ENCODE measurements at regions not wholly inside any gene's neighbourhood (a gene's known extent, or its start where the extent isn't known, plus 50 kb on each side); places are given as distances from the start of the nearest gene placed in this dataset.

DNA sequence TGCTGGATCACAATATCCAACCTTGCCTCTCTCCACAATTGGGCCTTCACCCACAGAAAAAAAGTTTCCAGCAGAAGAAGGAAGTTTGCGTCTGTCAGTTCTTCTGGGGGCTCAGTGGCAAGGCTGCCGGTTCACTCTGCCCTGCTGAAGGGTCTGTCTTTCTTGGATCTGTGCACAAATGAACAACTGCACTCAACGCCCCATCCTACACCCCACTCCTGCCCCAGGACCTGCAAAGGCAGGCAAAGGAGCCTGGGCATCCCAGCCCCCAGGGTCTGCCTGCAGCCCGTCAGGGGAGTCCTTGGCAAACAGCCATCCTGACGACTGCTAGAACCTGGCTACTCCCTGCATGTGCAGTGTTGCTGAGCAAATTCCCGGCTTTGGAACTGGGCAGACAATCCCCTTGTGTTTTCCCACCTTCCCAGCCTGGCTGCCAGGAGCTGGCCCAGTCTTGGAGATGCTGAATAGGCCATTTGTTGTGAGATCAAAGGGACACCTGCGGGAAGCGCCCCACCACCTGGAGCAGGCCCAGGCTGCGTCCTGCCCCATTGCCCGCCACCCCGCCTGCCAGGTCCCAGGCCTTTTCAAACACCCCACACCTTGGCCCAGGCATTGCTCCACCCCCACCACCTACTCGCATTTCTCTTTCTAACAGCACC, 311.9 kb downstream of the BCL11B start:
- TF ChIP-seq, protein P1, sequence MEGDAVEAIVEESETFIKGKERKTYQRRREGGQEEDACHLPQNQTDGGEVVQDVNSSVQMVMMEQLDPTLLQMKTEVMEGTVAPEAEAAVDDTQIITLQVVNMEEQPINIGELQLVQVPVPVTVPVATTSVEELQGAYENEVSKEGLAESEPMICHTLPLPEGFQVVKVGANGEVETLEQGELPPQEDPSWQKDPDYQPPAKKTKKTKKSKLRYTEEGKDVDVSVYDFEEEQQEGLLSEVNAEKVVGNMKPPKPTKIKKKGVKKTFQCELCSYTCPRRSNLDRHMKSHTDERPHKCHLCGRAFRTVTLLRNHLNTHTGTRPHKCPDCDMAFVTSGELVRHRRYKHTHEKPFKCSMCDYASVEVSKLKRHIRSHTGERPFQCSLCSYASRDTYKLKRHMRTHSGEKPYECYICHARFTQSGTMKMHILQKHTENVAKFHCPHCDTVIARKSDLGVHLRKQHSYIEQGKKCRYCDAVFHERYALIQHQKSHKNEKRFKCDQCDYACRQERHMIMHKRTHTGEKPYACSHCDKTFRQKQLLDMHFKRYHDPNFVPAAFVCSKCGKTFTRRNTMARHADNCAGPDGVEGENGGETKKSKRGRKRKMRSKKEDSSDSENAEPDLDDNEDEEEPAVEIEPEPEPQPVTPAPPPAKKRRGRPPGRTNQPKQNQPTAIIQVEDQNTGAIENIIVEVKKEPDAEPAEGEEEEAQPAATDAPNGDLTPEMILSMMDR (conservative IDR thresholded peaks at IDR 0.05; ENCODE audit: control insufficient read depth, insufficient read depth, low read depth, low read length) = no peak
- no peak for DNase-seq (ENCODE audit: low read depth)

DNA sequence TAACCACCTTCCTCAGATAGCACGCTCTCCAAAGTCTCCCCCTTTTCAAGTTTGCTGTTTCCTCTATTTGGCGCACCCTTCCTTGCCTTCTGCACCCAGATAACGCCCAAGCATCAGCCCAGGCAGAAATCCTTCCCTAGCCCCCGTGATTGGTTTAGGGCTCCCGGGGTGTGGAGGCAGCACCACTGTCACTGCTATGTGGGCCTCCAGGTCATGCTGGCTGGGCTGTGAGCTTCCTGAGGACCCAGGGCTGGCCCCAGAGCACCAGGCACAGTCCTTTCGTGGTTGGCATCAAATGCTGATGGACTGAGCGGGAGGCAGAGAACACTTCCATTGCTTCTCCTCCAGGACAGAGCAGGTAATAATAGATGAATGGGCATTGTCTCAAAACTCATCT, 311.4 kb downstream of the BCL11B start:
- TF ChIP-seq, protein P1 (conservative IDR thresholded peaks at IDR 0.05; ENCODE audit: control insufficient read depth, insufficient read depth, low read depth, low read length) = no peak
- no peak for DNase-seq (ENCODE audit: low read depth)
- no peak overlapping the region for H3K4me3 ChIP-seq (ENCODE audit: control insufficient read depth, low read depth, low read length)

More for the DNA sequence above, 311.9 kb downstream of the BCL11B start:
- H3K4me3 ChIP-seq (ENCODE audit: control insufficient read depth, low read depth, low read length) = no peak overlapping the region

DNA sequence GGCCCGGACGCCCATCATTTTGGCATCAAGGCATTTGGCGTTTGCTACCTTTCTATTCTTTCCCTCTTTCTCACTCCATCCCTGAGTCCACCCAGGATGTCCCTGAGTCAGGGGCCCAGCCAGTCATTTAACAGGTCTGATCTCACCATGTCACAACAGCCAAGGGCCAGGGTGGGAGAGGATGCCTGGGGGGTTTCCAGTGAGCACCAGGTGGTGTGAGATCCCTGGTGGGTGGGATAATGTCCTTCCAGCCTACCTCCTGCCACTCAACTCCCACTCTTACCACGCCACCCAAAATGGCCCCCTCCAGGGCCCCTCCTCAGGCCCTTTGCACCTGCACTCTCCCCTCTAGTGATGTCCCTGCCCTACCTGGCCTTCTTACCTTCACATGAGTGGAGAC, 310.8 kb downstream of the BCL11B start:
- no peak for DNase-seq (ENCODE audit: low read depth)
- no peak overlapping the region for H3K4me3 ChIP-seq (ENCODE audit: control insufficient read depth, low read depth, low read length)
- TF ChIP-seq, protein P1 (conservative IDR thresholded peaks at IDR 0.05; ENCODE audit: control insufficient read depth, insufficient read depth, low read depth, low read length) = no peak

DNA sequence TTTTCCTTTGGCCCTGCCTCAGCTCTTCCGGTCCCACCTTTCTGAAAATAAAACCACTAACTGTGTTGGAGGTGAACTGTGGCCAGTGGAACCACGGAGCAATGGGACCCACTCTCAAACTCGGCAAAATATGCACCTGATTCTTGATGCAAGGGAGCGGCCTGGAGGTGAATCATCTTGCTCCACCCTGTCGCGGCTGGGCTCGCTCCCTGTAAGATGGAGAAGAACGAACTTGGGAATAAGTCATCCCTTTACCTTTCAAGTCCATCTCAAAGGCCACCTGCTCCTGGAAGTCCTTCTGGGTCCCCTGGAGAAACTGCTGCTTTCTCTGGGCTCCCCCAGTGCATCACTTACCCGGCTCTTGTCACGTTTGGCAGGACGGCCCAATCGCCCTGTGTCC, 309.9 kb downstream of the BCL11B start:
- H3K4me3 ChIP-seq (ENCODE audit: control insufficient read depth, low read depth, low read length) = no peak overlapping the region
- DNase-seq (ENCODE audit: low read depth) = no peak
- TF ChIP-seq, protein P1 (conservative IDR thresholded peaks at IDR 0.05; ENCODE audit: control insufficient read depth, insufficient read depth, low read depth, low read length) = no peak

DNA sequence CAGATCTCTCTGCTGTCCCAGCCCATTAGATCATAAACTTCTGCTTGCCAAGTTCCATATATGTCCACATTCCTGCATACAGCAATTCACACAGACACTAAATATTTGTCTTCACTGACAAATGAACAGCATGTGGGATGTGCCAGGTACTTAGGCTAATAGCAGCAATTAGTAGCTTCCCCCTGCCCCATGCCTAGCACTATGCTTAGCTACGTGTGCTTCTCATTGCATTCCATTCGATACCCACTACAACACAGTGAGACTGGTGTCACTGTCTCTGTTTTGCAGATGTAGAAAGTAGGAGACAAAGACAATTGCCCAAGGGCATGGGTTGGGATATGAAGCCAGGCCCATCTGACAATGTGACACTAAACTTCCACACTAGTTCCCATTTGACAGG, 308.4 kb downstream of the BCL11B start:
- H3K4me3 ChIP-seq (ENCODE audit: control insufficient read depth, low read depth, low read length) = no peak overlapping the region
- TF ChIP-seq, protein P1 (conservative IDR thresholded peaks at IDR 0.05; ENCODE audit: control insufficient read depth, insufficient read depth, low read depth, low read length) = no peak
- DNase-seq (ENCODE audit: low read depth) = no peak

DNA sequence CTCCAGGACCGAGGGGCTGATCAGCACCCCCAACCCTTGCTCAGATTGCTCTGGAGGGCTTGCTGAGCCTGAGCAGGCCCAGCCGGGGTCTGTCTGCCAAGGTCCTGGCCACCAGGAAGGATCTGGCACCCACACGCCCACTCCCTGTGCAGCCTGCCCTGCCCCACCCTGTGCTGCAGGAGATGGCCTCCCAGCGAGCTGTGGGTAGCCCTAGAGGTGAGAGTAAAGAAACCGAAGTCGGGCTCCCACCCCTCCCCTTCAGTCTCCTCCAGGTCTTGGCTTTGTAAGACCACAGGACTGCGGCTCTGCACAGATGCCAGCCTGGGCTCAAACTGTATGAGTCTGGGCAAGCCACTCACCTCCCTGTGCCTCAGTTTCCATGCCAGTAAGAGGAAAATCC, 307.8 kb downstream of the BCL11B start:
- DNase-seq (ENCODE audit: low read depth) = no peak
- H3K4me3 ChIP-seq (ENCODE audit: control insufficient read depth, low read depth, low read length) = no peak overlapping the region
- TF ChIP-seq, protein P1 (conservative IDR thresholded peaks at IDR 0.05; ENCODE audit: control insufficient read depth, insufficient read depth, low read depth, low read length) = no peak

DNA sequence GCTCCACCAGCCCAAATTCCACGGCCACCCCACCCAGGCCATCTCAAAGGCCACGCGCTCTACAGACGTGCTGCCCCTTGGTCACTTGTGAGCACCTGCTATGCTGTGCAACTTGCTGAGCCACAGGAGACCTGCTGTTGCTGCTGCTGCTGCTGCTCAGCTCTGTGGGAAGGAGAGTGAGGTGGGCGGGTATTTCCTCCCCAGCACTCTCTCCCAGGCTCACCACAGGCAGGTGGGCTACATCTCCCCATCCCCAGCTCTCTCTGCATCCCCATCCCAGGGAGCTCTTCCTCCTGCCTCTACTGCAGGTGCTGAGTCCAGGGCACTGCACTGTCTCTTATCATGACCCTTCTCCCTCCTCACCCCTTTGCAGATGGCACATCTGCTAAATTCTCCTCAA, 306.9 kb downstream of the BCL11B start:
- TF ChIP-seq, protein P1 (conservative IDR thresholded peaks at IDR 0.05; ENCODE audit: control insufficient read depth, insufficient read depth, low read depth, low read length) = no peak
- DNase-seq (ENCODE audit: low read depth) = no peak
- H3K4me3 ChIP-seq (ENCODE audit: control insufficient read depth, low read depth, low read length) = no peak overlapping the region

Data from fibroblast of mammary gland (primary cell).